GM21526 (cell line): ENCODE measurements at regions not wholly inside any gene's neighbourhood (a gene's known extent, or its start where the extent isn't known, plus 50 kb on each side); places are given as distances from the start of the nearest gene placed in this dataset.

Experiments
- ATAC-seq: cut with Tn5 transposase; IDR thresholded peaks from one replicate; pipeline ENCODE4 v1.9.1; 2021; ENCODE audit warnings: moderate library complexity; ENCODE audit not compliant: unreplicated experiment, low FRiP score

- ATAC-seq, result no peak
Observed at GRCh38 chr2:187274146-187274545, 173.9 kb downstream of the CALCRL start.

- no peak for ATAC-seq
Observed at GRCh38 chr2:187272255-187272654, 175.8 kb downstream of the CALCRL start.

GRCh38 chr2:187271825-187272224 is 176.2 kb downstream of the CALCRL start:
- no peak for ATAC-seq

GRCh38 chr2:187266645-187267044 is 181.4 kb downstream of the CALCRL start:
- ATAC-seq, result no peak

- no peak for ATAC-seq
Observed at GRCh38 chr2:187266147-187266546, 181.9 kb downstream of the CALCRL start.

GRCh38 chr2:187264612-187265011 is 183.4 kb downstream of the CALCRL start:
- no peak for ATAC-seq

GRCh38 chr2:187263675-187264560 is 184.1 kb downstream of the CALCRL start:
- ATAC-seq, result no peak

- no peak for ATAC-seq
Observed at GRCh38 chr2:187261705-187262104, 186.3 kb downstream of the CALCRL start.

- ATAC-seq, result no peak
Observed at GRCh38 chr2:187252063-187252462, 196.0 kb downstream of the CALCRL start.

- ATAC-seq, result no peak
Observed at GRCh38 chr2:187250137-187250536, 197.9 kb downstream of the CALCRL start.

GRCh38 chr2:187233811-187234210 is 214.2 kb downstream of the CALCRL start:
- no peak for ATAC-seq

- no peak for ATAC-seq
Observed at GRCh38 chr2:187232749-187233148, 215.3 kb downstream of the CALCRL start.

- no peak for ATAC-seq
Observed at GRCh38 chr2:187230088-187230487, 218.0 kb downstream of the CALCRL start.

GRCh38 chr2:187228986-187229385 is 219.1 kb downstream of the CALCRL start:
- no peak for ATAC-seq

GRCh38 chr2:187224989-187225388 is 223.1 kb downstream of the CALCRL start:
- ATAC-seq, result no peak

- ATAC-seq, result no peak
Observed at GRCh38 chr2:187220071-187220470, 228.0 kb downstream of the CALCRL start.

- ATAC-seq, result no peak
Observed at GRCh38 chr2:187215532-187216240, 232.4 kb downstream of the CALCRL start.

- ATAC-seq, result no peak
Observed at GRCh38 chr2:187214306-187214705, 233.7 kb downstream of the CALCRL start.

- no peak for ATAC-seq
Observed at GRCh38 chr2:187213798-187214197, 234.3 kb downstream of the CALCRL start.

GRCh38 chr2:187210726-187211125 is 237.3 kb downstream of the CALCRL start:
- ATAC-seq, result no peak

- no peak for ATAC-seq
Observed at GRCh38 chr2:187208199-187208785, 239.8 kb downstream of the CALCRL start.
